HG02571 (cell line): ENCODE measurements at regions not wholly inside any gene's neighbourhood (a gene's known extent, or its start where the extent isn't known, plus 50 kb on each side); places are given as distances from the start of the nearest gene placed in this dataset.
"Not testable (repeated sequence)": the region's sequence is repeated elsewhere in the genome, so short reads cannot be mapped to it uniquely, and the experiment has no call there.

ENCODE experiments used
- ATAC-seq: cut with Tn5 transposase; IDR thresholded peaks from one replicate; pipeline ENCODE4 v1.9.1; 2021; ENCODE audit warnings: mild to moderate bottlenecking, moderate library complexity; ENCODE audit not compliant: unreplicated experiment

DNA sequence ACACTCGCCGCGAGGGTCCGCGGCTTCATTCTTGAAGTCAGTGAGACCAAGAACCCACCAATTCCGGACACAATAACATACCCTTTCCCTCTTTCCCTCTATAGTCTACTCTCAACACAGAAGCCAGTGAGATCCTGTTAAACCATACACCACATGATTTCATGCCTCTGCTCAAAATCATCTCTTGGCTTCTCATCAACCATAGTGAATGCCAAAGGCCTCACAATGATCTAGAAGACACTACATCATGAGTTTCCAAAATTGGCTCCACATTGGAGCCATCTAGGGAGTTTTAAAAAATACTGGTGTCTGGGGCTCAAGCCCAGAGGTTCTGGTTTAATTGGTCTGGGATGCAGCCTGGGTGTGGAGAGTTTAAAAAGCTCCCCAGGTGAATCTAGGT is 124.5 kb downstream of the EFNB1 start:
- no peak for ATAC-seq

DNA sequence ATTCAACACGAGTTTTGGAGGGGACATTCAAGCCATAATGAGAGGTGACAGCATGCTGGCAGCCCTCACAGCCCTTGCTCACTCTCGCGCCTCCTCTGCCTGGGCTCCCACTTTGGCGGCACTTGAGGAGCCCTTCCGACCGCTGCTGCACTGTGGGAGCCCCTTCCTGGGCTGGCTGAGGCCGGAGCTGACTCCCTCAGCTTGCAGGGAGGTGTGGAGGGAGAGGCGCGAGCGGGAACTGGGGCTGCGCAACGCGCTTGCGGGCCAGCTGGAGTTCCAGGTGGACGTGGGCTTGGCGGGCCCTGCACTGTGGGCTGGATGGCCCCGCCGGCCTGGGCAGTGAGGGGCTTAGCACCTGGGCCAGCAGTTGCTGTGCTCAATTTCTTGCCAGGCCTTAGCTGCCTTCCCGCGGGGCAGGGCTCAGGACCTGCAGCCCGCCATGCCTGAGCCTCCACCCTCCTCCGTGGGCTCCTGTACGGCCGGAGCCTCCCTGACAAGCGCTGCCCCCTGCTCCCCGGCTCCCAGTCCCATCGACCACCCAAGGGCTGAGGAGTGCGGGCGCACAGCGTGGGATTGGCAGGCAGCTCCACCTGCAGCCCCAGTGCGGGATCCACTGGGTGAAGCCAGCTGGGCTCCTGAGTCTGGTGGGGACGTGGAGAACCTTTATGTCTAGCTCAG is 123.3 kb downstream of the EFNB1 start:
- not testable (repeated sequence) for ATAC-seq

DNA sequence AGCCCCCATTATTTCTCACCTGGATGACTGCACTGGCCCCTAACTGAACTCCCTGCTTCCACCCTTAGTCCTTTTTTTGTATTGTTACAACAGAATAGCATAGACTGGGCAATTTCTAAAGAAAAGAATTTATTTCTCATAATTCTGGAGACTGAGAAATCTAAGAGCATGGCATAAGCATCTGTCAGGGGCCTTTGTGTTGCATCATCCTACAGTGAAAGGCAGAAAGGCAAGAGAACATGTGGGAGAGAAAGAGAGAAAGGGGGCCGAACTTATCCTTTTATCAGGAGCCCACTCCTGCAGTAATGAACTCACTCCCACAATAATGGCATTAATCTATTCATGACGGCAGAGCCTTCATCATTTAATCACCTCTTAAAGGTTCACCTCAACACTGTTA is 122.1 kb downstream of the EFNB1 start:
- no peak for ATAC-seq

DNA sequence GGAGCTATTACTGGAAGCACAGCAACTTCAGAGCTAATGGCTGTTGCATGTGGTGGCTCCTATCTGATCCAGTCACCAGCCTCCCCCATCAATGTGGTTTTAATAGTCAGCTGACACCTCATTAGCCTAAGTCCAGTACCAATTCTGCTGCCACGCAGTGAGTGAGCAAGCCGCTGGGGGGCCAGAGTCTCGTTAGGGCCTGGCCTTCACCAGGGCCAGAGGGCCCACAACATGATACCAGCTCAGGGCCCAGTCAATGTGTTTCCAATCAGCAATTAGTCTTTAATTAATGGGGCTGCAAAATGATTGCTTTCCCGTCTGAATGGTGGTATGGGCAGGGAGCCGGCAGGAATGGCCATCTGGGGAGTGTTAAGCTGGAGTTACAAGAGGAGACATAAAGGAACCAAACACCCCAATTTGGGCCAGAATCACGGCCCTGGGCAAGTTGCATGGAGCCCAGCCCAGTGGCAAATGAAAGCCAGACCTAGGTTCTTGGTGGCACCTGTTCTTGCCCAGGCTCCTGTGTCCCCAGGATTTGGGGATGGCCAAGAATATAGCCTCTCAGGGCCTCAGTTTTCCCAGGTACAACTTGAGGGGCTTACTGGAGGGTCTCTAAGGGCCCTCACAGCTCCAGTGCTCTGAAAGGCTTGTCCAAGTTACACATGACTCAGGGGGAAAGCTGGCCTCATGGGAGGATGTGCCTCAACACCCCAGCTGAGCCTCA is 119.2 kb downstream of the EFNB1 start:
- no peak for ATAC-seq

DNA sequence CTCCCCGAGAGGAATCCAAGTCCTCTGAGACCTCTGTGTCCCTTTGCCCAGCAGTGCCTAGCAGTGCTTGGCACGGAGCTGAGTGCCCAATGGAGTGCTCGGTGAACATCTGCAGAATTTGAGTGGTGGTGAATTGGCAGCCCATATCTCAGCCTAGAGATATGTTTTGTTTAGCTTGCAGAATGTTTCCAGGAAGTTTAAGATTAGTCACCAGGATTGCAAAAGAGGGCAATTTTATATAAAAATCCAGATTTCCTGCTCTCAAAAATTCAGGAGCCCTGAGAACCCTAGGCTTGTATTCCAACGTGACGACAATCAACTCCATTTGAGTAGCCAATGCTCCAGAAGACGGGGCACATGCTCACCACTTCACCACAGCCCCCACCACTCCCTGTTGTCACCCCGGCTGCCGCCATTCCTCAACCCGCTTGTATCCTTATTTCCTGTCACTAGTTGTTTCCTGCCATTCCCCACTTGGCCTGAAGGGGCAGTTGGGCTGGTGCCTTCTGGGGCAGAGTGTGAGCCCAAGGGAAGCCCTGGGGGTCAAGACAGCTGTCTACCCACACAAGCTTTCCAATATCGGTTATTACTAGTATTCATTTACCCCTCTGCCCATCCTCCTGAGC is 116.9 kb downstream of the EFNB1 start:
- ATAC-seq: no peak

DNA sequence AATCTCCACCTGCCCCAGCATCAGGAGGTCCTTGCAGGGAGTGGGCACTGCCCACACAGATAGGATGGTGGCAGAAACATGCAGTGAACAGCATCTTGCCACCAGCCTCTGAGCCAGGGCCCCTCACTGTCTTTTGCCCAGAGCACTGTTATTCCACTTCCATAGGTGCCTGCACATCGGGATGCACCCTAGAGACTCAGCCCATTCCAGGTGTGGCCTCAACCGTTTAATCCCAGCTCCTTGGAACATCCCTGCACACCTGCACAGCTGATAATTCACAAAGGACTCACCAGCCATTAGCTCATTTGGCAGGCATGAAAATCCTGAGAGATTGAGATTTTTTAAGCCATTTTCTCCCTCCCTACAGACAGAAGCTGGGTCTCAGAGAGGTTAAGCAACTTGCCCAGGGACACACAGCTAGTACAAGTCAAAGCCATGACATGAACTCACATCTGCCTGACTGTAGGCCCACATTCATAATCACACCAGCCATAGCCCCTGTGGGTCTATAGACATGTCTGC is 116.3 kb downstream of the EFNB1 start:
- ATAC-seq: no peak

DNA sequence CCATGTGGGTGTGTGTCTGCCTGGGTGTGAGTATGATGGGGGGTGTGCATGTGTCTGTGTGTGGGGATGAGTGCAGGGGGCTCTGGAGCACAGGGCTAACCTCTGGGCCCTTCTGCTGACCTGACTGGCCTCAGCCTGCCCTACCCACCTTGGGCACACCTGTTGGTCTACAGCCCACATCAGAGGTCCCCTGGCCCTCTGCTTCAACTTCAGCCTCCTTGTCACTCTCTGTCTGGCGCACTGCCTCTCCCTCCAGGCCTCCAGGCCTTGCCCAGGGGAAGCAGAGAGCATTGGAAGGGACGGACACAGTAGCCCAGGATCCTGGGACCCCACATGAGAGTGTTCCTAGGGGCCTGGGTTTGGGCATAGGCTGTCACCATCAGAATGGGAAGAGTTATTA is 115.4 kb downstream of the EFNB1 start:
- ATAC-seq: no peak

DNA sequence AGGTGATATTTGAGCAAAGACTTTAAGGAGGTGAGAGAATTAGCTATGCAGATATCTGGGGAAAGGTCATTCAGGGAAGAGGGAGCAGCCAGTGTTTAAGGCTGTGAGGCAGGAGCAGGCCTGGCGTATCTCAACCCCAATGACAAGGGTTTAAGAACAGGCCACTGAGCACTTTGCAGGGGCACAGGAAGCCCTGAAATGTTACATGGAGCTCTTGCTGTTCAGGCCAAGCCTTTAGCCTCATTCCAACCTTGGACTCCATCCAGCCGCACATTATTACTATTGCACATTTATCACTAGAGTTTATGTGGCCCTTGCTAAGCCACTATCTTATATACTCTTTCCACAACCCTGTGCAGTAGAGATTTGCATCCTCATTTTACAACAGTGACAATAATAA is 114.0 kb downstream of the EFNB1 start:
- ATAC-seq: no peak

DNA sequence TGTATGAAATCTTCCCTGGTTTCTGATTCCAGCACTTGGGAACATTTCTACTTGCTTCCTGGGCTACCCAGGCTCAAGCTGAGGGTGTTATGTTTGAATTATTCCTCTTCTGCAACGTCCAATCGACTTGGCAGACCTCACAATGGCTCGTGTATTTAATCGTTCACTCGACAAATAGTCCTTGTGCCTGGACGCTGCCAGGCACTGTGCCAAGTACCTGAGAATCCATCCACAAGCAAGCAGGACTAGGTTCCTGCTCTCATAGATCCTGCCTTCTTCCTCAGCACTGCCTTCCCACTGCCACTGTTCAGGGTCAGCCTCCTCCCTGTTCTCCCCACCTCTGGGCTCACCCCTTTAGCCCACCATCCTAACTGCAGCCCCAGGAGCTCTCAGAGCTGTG is 113.3 kb downstream of the EFNB1 start:
- ATAC-seq: no peak

DNA sequence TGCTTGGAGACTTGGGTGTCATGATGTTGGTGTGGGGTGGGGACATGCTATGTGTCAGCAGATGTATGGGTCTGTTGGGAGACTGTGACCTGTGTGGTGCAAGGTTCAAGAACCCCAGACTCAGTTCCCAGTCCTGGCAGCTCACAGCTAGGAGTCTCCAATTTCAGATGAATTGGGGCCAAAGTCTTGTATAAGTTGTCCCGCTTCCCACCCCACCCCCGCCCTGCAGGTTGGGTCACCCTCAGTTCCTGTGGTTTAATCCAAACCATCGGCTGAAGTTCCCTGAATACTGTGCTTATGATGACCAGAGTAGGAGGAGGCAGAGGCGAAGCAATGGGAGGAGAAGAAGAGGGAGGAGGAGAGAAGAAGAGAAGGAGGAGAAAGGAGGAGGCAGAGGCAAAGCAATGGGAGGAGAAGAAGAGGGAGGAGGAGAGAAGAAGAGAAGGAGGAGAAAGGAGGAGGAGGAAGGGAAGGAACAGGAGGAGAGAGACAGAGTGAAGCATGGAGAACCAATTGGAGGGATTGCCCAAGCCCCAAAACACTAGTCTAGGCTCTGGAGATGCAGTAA is 112.6 kb downstream of the EFNB1 start:
- no peak for ATAC-seq

DNA sequence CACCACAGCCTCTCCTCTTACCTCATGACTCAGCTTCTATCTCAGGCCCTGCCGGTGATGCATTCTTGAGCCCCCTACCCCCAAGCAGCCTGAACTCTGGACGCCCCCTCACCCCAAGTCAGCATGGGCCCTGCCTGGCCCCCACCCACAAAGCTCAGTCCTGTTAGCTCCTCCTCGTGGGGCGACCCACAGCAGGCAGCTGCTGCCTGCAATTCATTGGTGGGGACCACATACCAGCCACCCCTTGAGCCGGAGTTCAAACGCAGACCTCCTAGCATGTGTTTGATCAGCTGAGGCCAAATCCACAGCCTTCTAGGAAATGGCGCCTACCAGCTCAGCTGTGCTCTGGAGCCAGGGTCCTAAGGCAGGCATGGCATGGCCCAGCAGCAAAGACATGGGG is 111.8 kb downstream of the EFNB1 start:
- ATAC-seq: no peak

DNA sequence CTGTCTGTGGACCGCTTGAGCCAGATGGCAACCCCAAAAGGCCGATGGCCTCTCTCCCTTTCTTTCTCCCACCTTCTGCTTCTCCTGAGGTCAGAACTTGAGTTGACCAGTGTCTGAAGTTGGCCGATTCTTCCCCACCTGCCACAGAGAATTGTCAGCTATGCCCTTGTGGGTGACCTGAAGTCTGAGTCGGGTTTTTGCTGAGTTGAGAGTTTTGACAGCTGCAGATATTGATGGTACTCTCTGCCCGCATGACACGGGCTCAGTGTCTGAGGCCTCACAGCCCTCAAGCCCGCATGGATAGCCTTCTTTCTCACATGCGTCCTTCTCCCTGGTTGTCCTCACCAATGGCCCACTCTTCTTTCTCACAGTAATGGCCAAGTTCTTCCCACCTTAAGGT is 111.0 kb downstream of the EFNB1 start:
- no peak for ATAC-seq

DNA sequence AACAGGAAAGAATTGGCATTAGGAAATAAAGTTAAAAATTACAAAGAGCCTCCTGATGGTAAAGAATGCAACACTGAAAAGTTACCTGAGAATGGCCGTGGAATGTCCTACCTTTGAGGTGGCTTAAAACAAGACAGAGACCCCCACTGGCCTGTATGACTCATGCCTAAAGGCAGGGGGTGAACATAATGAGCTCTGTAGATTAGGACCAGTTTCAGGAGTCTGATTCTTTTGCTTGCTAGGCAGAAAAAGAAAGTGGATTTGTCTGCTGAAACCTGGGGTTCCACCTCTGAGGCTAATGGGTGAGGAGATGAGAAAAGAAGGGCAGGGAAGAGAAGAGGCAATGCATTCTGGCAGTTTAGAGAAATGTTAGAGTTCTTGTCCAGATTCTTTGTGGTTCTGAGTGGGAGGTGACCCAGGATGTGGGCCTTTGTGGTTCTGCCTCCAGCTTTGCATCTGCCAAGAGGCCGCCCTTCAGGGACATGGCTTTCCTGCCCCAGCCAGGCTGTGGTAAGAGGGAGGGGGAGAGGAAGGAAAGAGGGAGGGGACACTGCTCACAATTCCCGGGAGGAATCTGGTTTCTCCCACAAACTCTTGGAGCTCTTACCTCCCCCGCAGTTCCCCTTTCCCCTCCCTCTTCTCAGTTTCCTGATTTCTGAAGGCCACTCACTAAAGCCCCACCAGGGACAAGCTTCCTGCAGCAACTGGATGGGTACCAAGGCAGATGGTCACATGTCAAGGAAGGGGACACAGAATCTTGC is 109.6 kb downstream of the EFNB1 start:
- no peak for ATAC-seq

DNA sequence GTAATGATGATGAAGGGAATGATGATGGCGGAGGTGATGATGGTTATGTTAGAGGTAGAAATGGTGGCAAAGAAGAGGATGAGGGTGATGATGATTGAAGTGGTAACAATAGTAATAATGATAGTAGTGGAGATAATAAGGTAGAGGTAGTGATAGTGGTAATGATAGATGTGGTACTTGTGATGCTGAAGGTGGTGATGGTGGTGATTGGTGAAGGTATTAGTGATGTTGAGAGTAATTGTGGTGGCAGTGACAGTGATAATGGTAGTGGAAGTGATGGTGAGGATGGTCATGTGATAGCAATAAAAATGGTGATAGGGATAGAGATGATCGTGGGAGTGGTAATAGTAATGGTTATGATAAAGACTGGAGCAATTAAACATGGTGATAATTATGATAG is 108.8 kb downstream of the EFNB1 start:
- ATAC-seq: no peak

DNA sequence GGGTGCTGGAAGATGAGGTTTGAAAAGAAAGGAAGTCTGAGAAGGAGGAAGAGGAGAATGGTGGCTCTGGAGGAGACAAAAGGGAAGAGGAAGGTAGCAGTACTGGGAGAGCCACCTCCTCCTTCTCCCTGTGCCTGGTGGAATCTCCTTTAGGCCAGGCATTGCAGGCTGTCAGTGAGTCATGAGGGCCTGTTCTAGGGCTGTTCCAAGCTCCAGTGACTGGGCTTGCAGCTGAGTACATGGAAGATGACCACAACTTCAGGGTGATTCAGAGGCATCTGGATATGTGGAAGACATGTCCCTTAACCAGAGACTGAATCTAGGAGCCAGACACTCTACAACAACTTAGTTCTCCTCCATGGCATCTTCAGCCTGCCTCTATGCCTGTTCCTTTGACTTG is 107.8 kb downstream of the EFNB1 start:
- no peak for ATAC-seq

DNA sequence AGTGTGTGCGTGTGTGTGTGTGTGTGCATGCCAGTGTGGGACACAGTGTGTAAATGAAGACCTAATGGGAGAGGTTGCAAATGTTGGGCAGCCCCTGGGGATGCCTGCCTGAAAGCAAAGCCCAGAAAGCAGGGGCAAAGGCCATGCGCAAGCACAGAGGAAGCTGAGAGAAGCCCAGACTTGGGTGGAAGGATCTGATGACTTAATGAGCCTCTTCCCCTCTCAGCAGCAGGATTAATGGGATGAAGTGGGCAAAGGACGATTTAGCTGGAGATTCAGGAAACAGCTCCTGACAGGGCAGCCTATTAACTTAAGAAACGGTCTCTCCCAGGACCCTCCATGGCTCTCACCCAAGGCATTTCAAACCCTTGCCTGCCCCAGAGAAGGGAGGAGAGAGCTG is 107.3 kb downstream of the EFNB1 start:
- ATAC-seq: no peak

DNA sequence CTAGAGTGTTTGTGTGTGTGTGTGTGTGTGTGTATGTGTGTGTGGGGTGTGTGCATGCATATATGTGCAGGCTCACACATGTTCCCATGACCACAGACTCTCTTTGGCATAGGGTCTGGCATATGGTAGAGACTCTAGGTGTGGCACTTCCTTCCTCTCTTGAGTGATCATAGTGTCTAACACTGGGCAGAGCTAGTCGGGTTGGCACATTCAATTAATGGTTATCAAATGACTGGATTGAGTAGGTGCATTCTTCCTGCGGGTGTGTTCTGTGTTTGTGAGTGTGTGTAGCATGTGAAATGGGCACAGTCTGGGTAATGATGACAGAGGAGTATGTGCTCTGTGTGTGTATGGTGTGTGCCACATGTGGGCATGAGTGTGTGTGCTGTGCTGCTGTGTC is 106.5 kb downstream of the EFNB1 start:
- ATAC-seq: no peak

DNA sequence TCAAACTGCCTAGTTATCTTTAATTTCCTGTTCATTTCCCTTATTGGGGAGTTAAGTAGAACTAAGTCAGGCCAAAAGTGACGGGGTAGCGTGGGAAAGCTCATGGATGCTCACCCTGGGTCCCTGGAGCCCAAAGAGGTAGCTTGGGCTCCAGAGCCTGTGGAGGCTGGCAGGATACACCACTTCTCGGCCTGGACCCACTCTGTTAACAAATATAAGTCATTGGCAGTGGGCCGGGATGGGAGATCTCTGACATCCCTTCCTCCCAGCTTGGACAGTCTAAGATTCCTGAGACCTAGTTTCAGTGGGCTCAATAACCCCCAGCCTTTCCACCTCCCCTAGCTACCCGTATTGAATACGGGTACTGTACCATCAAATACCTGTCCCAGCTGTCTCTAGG is 106.1 kb downstream of the EFNB1 start:
- no peak for ATAC-seq

DNA sequence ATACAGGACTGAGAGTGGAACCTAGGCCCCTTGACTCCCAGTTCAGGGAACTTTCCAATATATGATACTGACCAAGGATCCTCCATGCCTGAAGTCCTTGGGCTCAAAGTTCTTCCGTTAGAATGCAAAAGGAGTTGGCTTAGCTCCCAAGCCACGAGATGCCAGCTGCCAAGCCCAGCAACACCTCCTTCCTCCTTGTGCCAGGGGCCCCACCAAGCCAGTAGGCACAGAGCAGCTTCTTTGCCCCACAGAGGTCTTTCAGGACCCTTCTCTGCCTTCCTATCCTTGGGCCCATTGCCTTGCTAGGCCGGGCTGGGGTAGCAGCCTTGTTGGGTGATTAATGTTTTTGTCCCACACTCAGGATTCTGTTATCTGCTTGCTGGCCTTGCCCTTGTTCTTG is 105.6 kb downstream of the EFNB1 start:
- no peak for ATAC-seq

DNA sequence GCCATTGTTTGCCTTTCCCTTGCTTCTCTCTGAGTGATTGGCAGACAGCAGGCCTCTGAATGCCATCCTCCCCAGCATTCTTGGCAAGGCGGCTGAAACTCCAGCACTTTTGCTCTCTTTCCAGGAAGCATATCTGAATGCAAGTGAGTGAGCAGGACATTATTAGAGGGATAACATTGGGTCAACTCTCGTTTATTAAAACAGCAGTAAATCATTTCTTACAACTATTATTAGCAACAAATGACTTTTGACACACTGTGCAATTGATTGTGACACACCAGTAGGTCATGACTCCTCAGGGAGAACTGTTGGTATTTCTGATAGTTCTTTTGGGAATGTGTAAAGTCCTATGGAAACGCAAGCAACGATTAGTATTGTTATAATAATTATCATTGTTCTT is 103.8 kb downstream of the EFNB1 start:
- no peak for ATAC-seq

DNA sequence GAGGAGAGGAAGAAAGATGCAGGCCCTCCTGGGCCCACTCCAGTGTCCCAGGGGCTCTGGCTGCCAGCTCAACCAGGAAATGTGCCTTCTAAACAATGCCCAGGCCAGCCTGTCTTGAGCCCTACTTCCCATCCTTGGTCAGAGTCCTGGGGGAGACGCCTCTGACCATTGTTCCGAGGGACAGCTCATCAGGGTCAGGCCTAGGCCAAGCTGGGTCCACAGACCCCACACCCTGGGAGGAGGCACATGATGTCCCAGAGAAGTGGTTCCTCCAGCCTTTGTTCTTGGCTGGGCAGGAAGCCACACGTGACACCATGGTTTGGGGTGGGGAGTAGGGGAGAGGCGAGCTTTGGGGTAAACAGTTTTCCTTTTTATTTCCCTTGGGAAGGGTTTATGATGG is 102.5 kb downstream of the EFNB1 start:
- ATAC-seq: no peak
